22Rv1 (cell line): ENCODE measurements at regions not wholly inside any gene's neighbourhood (a gene's known extent, or its start where the extent isn't known, plus 50 kb on each side); places are given as distances from the start of the nearest gene placed in this dataset.

ENCODE experiments used
- H3K27ac ChIP-seq: fragments of 450-650 bp; 2 replicates; pipeline ENCODE4 v1.5.1; 2017
- CTCF ChIP-seq: fragments of 450-650 bp; IDR thresholded peaks from 2 replicates; pipeline ENCODE4 v1.5.1; 2017; ENCODE audit warnings: mild to moderate bottlenecking
- ZFX ChIP-seq: fragments of 450-650 bp; IDR thresholded peaks from 2 replicates; pipeline ENCODE4 v1.6.1; 2017; ENCODE audit warnings: antibody characterized with exemption, borderline replicate concordance

GRCh38 chr1:87219626-87220025, 109.1 kb upstream of the LMO4 start:
- no peak overlapping the region for H3K27ac ChIP-seq
- TF ChIP-seq CTCF = no peak
- TF ChIP-seq ZFX = no peak

DNA sequence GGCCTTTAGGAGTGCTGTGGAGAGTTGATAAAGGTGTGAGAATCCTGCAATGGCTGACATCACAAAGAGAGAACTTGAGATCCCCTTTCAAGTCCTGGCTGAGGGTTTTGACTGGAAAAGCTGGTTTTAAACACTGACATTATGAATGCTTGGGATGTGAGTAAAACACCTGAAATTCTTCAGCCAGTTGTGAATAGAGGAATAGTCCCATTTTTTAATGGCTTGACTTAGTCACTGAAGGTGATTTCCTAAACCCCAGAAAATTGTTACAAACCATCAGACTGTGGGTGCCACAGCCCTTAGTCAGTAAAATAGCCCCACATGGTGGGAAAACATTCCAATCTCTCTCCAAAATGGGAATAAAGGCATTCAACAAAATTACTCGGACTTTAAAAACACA, 107.7 kb upstream of the LMO4 start:
- no peak overlapping the region for H3K27ac ChIP-seq
- TF ChIP-seq ZFX (no peak), CTCF (no peak)

DNA sequence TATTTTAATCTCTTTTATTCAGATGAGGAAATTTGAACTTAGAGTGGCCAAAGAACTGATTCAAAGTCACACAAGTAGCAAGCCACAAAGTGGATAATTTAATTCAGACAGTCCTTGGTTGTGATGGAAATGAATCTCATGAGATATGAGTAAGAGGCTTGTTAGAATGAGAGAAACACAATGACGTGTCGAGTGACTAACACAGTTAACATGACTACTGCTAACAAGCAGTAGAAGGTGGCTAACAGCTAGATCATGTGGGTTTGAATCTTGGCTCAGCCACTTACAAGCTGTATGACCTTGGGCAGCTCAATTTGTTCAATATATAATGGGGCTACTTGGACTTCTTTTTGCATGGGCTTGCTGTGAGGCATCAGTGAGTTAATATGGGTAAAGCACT, 104.5 kb upstream of the LMO4 start:
- TF ChIP-seq ZFX (no peak), CTCF (no peak)
- no peak overlapping the region for H3K27ac ChIP-seq

GRCh38 chr1:87225171-87225570, 103.5 kb upstream of the LMO4 start:
- no peak overlapping the region for H3K27ac ChIP-seq
- TF ChIP-seq ZFX = no peak
- no peak for TF ChIP-seq CTCF

DNA sequence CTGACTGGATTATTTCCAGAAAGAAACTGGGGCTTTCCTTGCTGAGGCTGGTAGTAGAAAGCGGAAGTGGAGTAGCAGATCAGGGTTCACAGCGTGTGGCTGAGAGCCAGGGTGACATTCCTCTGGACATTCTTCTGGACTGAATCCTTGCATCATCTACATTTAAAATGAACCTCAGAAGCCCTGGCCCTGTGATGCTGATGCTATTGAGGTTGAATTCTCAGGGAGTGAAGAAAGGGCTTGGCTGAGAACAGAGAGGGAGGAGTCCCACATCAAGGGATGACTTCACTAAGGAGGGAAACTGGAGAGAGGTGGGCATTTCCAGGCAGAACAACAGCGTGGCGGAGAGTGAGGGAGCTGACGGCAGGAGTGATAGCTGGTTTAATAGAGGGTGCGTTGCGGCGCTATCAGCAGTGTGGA, 102.3 kb upstream of the LMO4 start:
- H3K27ac ChIP-seq = no peak overlapping the region
- TF ChIP-seq ZFX (no peak), CTCF (no peak)

DNA sequence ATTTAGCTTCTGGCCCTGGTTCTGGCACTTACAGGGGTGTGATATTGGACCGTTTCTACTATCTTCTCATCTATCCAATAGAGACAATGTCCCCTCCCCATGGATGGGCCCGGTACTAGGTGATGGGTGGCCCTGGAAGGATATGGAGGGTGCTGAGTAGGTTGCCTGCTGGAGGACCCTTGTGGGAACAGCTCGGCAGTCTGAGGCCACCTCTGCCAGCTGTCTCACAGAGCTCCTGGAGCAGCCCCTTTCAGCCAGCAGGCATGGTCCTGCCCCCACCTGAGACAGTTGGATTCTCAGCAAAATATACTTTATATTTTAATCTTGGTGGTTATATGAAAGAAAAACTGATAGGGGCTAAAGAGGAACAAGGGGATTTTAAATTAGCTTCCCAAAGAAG, 101.0 kb upstream of the LMO4 start:
- no peak overlapping the region for H3K27ac ChIP-seq
- TF ChIP-seq ZFX (no peak), CTCF (no peak)

DNA sequence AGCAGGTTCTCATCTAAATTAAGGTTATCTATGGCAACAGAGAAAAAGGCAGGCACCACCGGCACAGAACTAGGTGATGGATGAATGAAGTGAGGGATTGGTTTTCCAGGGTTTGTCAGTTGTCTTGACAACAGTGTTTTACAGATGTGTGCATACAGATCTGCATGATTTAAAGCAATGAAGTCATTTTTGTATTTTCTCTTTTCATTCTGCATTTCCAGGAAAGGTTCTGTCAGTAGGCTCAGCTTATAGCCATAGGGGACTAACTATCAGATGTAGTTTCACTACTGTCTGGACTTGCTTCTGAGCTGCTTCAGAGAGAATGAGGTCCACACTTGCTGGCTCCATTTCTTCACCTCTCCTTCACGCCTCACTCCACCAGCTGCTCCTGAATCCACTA, 98.2 kb upstream of the LMO4 start:
- H3K27ac ChIP-seq = no peak overlapping the region
- TF ChIP-seq ZFX = no peak
- TF ChIP-seq CTCF = no peak
